SK-N-SH (cell line): ENCODE measurements at regions not wholly inside any gene's neighbourhood (a gene's known extent, or its start where the extent isn't known, plus 50 kb on each side); places are given as distances from the start of the nearest gene placed in this dataset.
A peak's percentile ranks its signal among the peaks of the same experiment; 100 is the strongest.

Experiments used
- CTCF ChIA-PET: fragments of 300-600, 350-600 bp; formaldehyde crosslinking; extraction: SDS; loops from one replicate; lab custom pipeline; 2021; lab: Yijun Ruan, JAX
- POLR2A ChIA-PET: fragments of 350-600 bp; sonication (Branson Sonifier 250); formaldehyde crosslinking; extraction: SDS; loops from one replicate; lab custom pipeline; 2020; ENCODE audit warnings: antibody characterized with exemption, inconsistent platforms; lab: Yijun Ruan, JAX
- DNase-seq: peaks from one replicate; pipeline ENCODE4 v3.0.0; 2012
- H2AFZ ChIP-seq: fragments of 200-600 bp; sonication (generic); 2 replicates; pipeline ENCODE4 v1.8.1; 2016; ENCODE audit warnings: antibody characterized with exemption, mild to moderate bottlenecking, low read depth
- H3F3A ChIP-seq: fragments of 200-600 bp; sonication (generic); replicated peaks from 2 replicates; pipeline ENCODE3; 2016; ENCODE audit warnings: antibody characterized with exemption, mild to moderate bottlenecking; ENCODE audit not compliant: insufficient read depth
- H3K27ac ChIP-seq, 2 experiments: fragments of 200-500 bp in 1 of 2; fragments of 200-600 bp in 1 of 2; sonication (Bioruptor generic) in 1 of 2; sonication (generic), shearing (Covaris generic) in 1 of 2; 2 replicates each; pipeline versions ENCODE4 v1.5.1 to v1.6.1; 2014 to 2016; ENCODE audit warnings: low read depth in 2 of 2, inconsistent platforms in 1 of 2, low read length in 1 of 2, mild to moderate bottlenecking in 1 of 2, mixed read lengths in 1 of 2
- H3K27me3 ChIP-seq: fragments of 200-600 bp; sonication (generic), shearing (Covaris generic); 2 replicates; pipeline ENCODE4 v1.6.1; 2016; ENCODE audit warnings: mixed run types; ENCODE audit not compliant: insufficient read depth
- H3K36me3 ChIP-seq, 2 experiments: fragments of 200-500 bp in 1 of 2; fragments of 200-600 bp in 1 of 2; sonication (Bioruptor generic) in 1 of 2; sonication (generic) in 1 of 2; replicated peaks in 1 of 2; 2 replicates each; pipeline versions ENCODE3 to v1.5.1; 2014 to 2016; ENCODE audit warnings: low read length in 1 of 2, mild to moderate bottlenecking in 1 of 2; ENCODE audit not compliant: insufficient read depth in 2 of 2, control insufficient read depth in 1 of 2
- H3K4me1 ChIP-seq, 2 experiments: fragments of 200-500 bp in 1 of 2; fragments of 200-600 bp in 1 of 2; sonication (Bioruptor generic) in 1 of 2; sonication (generic), shearing (Covaris generic) in 1 of 2; 2 replicates each; pipeline versions ENCODE4 v1.5.1 to v1.6.1; 2014 to 2016; ENCODE audit warnings: low read depth in 1 of 2, low read length in 1 of 2, mixed run types in 1 of 2; ENCODE audit not compliant: insufficient read depth in 2 of 2, control insufficient read depth in 1 of 2
- H3K4me2 ChIP-seq: fragments of 200-600 bp; sonication (generic), shearing (Covaris generic); 2 replicates; pipeline ENCODE4 v1.6.1; 2017; ENCODE audit warnings: mixed run types
- H3K4me3 ChIP-seq, 2 experiments: fragments of 200-500 bp in 1 of 2; fragments of 200-600 bp in 1 of 2; sonication (Bioruptor generic) in 1 of 2; sonication (generic), shearing (Covaris generic) in 1 of 2; 2 replicates each; pipeline versions ENCODE4 v1.5.1 to v1.8.1; 2014 to 2016; ENCODE audit warnings: low read depth in 2 of 2, inconsistent platforms in 1 of 2, low read length in 1 of 2, mild to moderate bottlenecking in 1 of 2, mixed read lengths in 1 of 2, moderate library complexity in 1 of 2
- H3K79me2 ChIP-seq: fragments of 200-600 bp; sonication (generic); 2 replicates; pipeline ENCODE4 v1.8.1; 2017; ENCODE audit warnings: mild to moderate bottlenecking; ENCODE audit not compliant: insufficient read depth
- H3K9ac ChIP-seq: fragments of 200-600 bp; sonication (generic); 2 replicates; pipeline ENCODE4 v1.6.1; 2017; ENCODE audit warnings: mixed run types
- H3K9me2 ChIP-seq: fragments of 200-600 bp; sonication (generic); 2 replicates; pipeline ENCODE4 v1.6.1; 2017; ENCODE audit warnings: mixed run types
- H3K9me3 ChIP-seq: fragments of 200-600 bp; sonication (generic); 2 replicates; pipeline ENCODE4 v1.6.1; 2017; ENCODE audit warnings: mixed run types, mild to moderate bottlenecking, moderate library complexity
- H4K20me1 ChIP-seq: fragments of 200-600 bp; sonication (generic); 2 replicates; pipeline ENCODE4 v1.6.1; 2017; ENCODE audit warnings: mild to moderate bottlenecking, mixed run types; ENCODE audit not compliant: insufficient read depth
- CHD2 ChIP-seq: fragments of 150-350 bp; IDR thresholded peaks from 2 replicates; pipeline ENCODE4 v1.6.1; 2018; ENCODE audit warnings: low read length; ENCODE audit not compliant: partially characterized antibody
- EP300 ChIP-seq, 2 experiments: IDR thresholded peaks; 2 replicates each; pipeline versions ENCODE4 v1.4.0 to v1.6.1; 2012; ENCODE audit warnings: borderline replicate concordance in 1 of 2, low read depth in 1 of 2, low read length in 1 of 2
- EZH2phosphoT487 ChIP-seq: fragments of 200-600 bp; sonication (generic); IDR thresholded peaks from 2 replicates; pipeline ENCODE4 v1.6.1; 2017; ENCODE audit warnings: low read depth, mixed run types, mild to moderate bottlenecking, antibody characterized with exemption, moderate library complexity, borderline replicate concordance
- FOXM1 ChIP-seq: IDR thresholded peaks from 2 replicates; pipeline ENCODE4 v1.4.0; 2012; ENCODE audit warnings: low read depth, mild to moderate bottlenecking
- GABPA ChIP-seq: IDR thresholded peaks from 2 replicates; pipeline ENCODE4 v1.4.0; 2012; ENCODE audit warnings: low read depth, mild to moderate bottlenecking
- GATA2 ChIP-seq: sonication (generic); formaldehyde crosslinking; IDR thresholded peaks from 2 replicates; pipeline ENCODE4 v1.5.0; 2020; ENCODE audit warnings: mild to moderate bottlenecking, missing genetic modification reagents
- JUND ChIP-seq: IDR thresholded peaks from 2 replicates; pipeline ENCODE4 v1.4.0; 2012
- NRF1 ChIP-seq: IDR thresholded peaks from 2 replicates; pipeline ENCODE4 v1.6.1; 2012; ENCODE audit warnings: low read depth, mild to moderate bottlenecking, low read length
- RAD21 ChIP-seq: IDR thresholded peaks from 2 replicates; pipeline ENCODE4 v1.6.1; 2012; ENCODE audit warnings: mild to moderate bottlenecking, low read length
- RCOR1 ChIP-seq: fragments of 150-350 bp; IDR thresholded peaks from 2 replicates; pipeline ENCODE4 v1.6.1; 2017; ENCODE audit warnings: antibody characterized with exemption, low read length
- SIN3A ChIP-seq: IDR thresholded peaks from 2 replicates; pipeline ENCODE4 v1.6.1; 2012; ENCODE audit warnings: low read depth, mild to moderate bottlenecking, low read length, moderate library complexity, borderline replicate concordance
- TCF12 ChIP-seq: IDR thresholded peaks from 2 replicates; pipeline ENCODE4 v1.4.0; 2012
- TEAD4 ChIP-seq: IDR thresholded peaks from 2 replicates; pipeline ENCODE4 v1.4.0; 2012; ENCODE audit warnings: mild to moderate bottlenecking, borderline replicate concordance; ENCODE audit not compliant: insufficient read depth
- WGBS: methylation state at CpG from one replicate; pipeline ENCODE4 v1.1.6; 2017; ENCODE audit warnings: low lambda C conversion rate; 5-methylcytosine and 5-hydroxymethylcytosine counted together
- TF ChIP-seq, protein P1 (sequence below): fragments of 200-600 bp; sonication (generic); IDR thresholded peaks from 2 replicates; pipeline ENCODE4 v1.6.1; 2017; ENCODE audit warnings: antibody characterized with exemption, mild to moderate bottlenecking, moderate library complexity
- TF ChIP-seq, protein P2 (sequence below): IDR thresholded peaks from 2 replicates; pipeline ENCODE4 v1.4.0; 2012; ENCODE audit warnings: low read depth, borderline replicate concordance
- TF ChIP-seq, protein P3 (sequence below): fragments of 150-350 bp; IDR thresholded peaks from 2 replicates; pipeline ENCODE4 v1.6.1; 2017; ENCODE audit warnings: antibody characterized with exemption, low read length, low read depth, borderline replicate concordance
- TF ChIP-seq, protein P4 (sequence below): fragments of 150-350 bp; IDR thresholded peaks from 2 replicates; pipeline ENCODE4 v1.6.1; 2016; ENCODE audit warnings: mild to moderate bottlenecking, low read depth, low read length
- TF ChIP-seq, protein P5 (sequence below): IDR thresholded peaks from 2 replicates; pipeline ENCODE4 v1.4.0; 2012; ENCODE audit warnings: low read depth
- TF ChIP-seq, protein P6 (sequence below): IDR thresholded peaks from 2 replicates; pipeline ENCODE4 v1.4.0; 2012; ENCODE audit warnings: low read depth, borderline replicate concordance

DNA sequence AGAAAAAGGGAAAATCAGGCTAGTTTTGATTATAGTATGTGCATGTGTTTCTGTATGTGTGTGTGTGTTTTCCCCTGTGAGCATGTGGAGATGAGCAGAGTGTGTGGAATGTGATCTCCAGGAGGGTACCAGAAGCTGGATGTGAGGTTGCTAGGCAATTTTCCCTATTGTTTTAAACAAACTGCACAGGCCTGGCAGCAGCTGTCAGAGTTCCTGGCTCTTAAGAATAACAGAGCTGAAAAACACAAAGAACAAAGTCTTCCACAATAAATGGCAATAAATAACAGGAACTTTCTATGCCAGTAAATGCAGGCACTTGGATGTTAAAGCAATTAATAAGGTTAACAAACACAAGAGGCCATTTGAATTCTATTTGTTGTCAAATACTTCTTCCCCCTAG is 344.6 kb upstream of the CTSO start (continued):
- TF ChIP-seq, protein P1, sequence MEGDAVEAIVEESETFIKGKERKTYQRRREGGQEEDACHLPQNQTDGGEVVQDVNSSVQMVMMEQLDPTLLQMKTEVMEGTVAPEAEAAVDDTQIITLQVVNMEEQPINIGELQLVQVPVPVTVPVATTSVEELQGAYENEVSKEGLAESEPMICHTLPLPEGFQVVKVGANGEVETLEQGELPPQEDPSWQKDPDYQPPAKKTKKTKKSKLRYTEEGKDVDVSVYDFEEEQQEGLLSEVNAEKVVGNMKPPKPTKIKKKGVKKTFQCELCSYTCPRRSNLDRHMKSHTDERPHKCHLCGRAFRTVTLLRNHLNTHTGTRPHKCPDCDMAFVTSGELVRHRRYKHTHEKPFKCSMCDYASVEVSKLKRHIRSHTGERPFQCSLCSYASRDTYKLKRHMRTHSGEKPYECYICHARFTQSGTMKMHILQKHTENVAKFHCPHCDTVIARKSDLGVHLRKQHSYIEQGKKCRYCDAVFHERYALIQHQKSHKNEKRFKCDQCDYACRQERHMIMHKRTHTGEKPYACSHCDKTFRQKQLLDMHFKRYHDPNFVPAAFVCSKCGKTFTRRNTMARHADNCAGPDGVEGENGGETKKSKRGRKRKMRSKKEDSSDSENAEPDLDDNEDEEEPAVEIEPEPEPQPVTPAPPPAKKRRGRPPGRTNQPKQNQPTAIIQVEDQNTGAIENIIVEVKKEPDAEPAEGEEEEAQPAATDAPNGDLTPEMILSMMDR = no peak

DNA sequence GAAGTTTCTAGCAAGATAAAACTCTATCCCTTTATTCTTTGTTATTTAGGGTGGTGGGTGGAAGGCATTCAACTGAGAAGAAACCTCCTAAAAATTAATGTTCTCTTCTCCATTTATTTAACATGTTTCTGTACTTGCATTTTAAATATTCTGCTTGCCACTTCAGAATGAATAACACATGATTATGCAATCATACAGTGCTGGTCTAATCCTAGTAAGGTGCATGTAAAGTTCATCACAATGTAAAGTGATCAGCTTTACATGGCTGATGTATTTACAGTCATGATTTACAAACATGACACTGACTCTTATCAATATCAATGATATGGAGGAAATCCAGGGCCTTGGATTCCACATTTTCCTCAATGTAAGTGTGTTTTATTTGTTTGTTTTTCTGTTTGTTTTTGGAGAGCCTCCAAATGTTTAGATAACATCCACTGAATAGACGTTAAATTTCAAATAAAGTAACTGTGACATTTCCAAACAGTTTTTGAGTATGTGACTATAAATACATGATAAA is 342.1 kb upstream of the CTSO start:
- DNase-seq = no peak
- Histone ChIP-seq H3K9me2 (no peaks in the 10 kb centered on the region), H3K4me1 (peaks cover 0 to 27% of the 10 kb centered on the region in 2 experiments; a peak in 2 of 4 replicates), H3K4me3 (no peak overlapping the region), H3K27me3 (peaks cover 4% of the 10 kb centered on the region; the same call in 1 of the 2 replicates), H4K20me1 (no peaks in the 10 kb centered on the region), H3K9ac (no peak overlapping the region), H3K9me3 (no peaks in the 10 kb centered on the region), H3K79me2 (no peaks in the 10 kb centered on the region), H3K4me2 (no peak overlapping the region), H2AFZ (no peak overlapping the region), H3K36me3 (no peaks in the 10 kb centered on the region), H3K27ac (no peak overlapping the region), H3F3A (peaks cover 28% of the 10 kb centered on the region)
- WGBS = 25% methylated on average over 1 of the region's 1 CpG
- TF ChIP-seq, protein P2, sequence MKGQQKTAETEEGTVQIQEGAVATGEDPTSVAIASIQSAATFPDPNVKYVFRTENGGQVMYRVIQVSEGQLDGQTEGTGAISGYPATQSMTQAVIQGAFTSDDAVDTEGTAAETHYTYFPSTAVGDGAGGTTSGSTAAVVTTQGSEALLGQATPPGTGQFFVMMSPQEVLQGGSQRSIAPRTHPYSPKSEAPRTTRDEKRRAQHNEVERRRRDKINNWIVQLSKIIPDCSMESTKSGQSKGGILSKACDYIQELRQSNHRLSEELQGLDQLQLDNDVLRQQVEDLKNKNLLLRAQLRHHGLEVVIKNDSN = no peak
- TF ChIP-seq, protein P3, sequence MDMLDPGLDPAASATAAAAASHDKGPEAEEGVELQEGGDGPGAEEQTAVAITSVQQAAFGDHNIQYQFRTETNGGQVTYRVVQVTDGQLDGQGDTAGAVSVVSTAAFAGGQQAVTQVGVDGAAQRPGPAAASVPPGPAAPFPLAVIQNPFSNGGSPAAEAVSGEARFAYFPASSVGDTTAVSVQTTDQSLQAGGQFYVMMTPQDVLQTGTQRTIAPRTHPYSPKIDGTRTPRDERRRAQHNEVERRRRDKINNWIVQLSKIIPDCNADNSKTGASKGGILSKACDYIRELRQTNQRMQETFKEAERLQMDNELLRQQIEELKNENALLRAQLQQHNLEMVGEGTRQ = no peak
- ChIA-PET POLR2A (no interaction called here), CTCF (no interaction called here)

DNA sequence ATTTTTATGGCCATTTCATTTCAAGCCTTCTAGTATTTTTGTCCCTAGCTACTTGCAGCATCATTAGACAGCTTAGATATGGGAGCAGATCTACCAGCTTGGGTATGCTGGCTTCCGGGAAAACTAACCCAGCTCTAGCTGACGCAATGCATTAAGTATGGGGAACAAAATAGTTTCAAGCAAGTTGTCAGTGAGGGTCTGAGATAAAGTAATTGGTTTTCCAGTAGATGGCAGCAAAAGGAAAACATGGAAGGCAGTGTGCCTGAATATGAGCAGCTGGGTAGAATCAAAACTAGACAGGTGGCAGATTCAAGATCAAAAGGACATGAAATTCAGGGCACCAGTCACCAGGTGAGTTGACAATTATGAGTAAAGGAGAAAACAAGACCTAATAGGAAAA is 340.9 kb upstream of the CTSO start:
- Histone ChIP-seq H3K27me3 (no peaks in the 10 kb centered on the region), H3K9me2 (no peaks in the 10 kb centered on the region), H3K4me3 (peak overlapping the region in 1 of 2 experiments; percentile 29; a peak in 1 of 4 replicates), H3K27ac (peak overlapping the region; percentile 83 to 86; a peak in 3 of 4 replicates), H2AFZ (no peak overlapping the region), H3K9me3 (no peaks in the 10 kb centered on the region), H3F3A (peaks cover 28% of the 10 kb centered on the region), H3K36me3 (no peaks in the 10 kb centered on the region), H4K20me1 (no peaks in the 10 kb centered on the region), H3K4me1 (peaks cover 0 to 28% of the 10 kb centered on the region in 2 experiments; a peak in 2 of 4 replicates), H3K4me2 (peak overlapping the region; percentile 30; the same call in 1 of the 2 replicates), H3K79me2 (no peaks in the 10 kb centered on the region), H3K9ac (peak overlapping the region; percentile 26; the same call in 1 of the 2 replicates)
- CTCF ChIA-PET = interaction anchor here (1.1 kb wide), 2 partner anchors 8 to 34 kb away, joined by 3 read pairs; no protein-coding TSS in a partner anchor
- DNase-seq = peak; percentile 6
- POLR2A ChIA-PET = no interaction called here
- WGBS = 0% methylated on average over 2 of the region's 2 CpGs
- TF ChIP-seq TCF12 (peak; percentile 35), JUND (peak; percentile 41), EZH2phosphoT487 (no peak), GABPA (no peak), CHD2 (no peak), RAD21 (peak; percentile 54), FOXM1 (no peak), NRF1 (no peak), RCOR1 (no peak), TEAD4 (no peak), SIN3A (no peak), EP300 (IDR thresholded peaks at IDR 0.05; ENCODE audit: borderline replicate concordance in 1 of 2, low read depth in 1 of 2, low read length in 1 of 2) (no peak), GATA2 (CRISPR knock-in tag) (no peak)
- TF ChIP-seq, protein P4, sequence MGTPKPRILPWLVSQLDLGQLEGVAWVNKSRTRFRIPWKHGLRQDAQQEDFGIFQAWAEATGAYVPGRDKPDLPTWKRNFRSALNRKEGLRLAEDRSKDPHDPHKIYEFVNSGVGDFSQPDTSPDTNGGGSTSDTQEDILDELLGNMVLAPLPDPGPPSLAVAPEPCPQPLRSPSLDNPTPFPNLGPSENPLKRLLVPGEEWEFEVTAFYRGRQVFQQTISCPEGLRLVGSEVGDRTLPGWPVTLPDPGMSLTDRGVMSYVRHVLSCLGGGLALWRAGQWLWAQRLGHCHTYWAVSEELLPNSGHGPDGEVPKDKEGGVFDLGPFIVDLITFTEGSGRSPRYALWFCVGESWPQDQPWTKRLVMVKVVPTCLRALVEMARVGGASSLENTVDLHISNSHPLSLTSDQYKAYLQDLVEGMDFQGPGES = no peak
- TF ChIP-seq, protein P5, sequence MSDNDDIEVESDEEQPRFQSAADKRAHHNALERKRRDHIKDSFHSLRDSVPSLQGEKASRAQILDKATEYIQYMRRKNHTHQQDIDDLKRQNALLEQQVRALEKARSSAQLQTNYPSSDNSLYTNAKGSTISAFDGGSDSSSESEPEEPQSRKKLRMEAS = 0 out of 2 replicates have a peak, but pooled peaks have one; percentile 15
- TF ChIP-seq, protein P6, sequence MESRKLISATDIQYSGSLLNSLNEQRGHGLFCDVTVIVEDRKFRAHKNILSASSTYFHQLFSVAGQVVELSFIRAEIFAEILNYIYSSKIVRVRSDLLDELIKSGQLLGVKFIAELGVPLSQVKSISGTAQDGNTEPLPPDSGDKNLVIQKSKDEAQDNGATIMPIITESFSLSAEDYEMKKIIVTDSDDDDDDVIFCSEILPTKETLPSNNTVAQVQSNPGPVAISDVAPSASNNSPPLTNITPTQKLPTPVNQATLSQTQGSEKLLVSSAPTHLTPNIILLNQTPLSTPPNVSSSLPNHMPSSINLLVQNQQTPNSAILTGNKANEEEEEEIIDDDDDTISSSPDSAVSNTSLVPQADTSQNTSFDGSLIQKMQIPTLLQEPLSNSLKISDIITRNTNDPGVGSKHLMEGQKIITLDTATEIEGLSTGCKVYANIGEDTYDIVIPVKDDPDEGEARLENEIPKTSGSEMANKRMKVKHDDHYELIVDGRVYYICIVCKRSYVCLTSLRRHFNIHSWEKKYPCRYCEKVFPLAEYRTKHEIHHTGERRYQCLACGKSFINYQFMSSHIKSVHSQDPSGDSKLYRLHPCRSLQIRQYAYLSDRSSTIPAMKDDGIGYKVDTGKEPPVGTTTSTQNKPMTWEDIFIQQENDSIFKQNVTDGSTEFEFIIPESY = no peak
